ENCODE measurements at regions not wholly inside any gene's neighbourhood (a gene's known extent, or its start where the extent isn't known, plus 50 kb on each side); places are given as distances from the start of the nearest gene placed in this dataset.

DNA sequence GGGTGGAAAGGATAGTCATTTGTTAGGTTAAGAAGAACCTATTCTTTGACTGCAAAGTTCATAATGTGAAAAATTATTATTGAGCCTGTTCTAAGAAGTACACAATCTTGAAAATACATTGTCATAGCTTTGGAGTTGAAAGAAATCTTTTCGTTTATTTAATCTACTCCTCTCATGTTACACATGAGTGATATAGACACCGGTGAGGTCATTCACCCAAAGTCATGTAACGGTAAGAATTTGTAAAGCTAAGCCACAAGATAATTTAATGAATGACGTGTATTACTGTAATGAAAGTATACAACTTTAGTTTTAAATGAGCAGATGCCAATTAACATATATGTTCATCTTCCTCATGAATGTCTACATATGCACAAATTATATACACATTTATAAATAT, 284.1 kb upstream of the PDE4D start:
- H3K27ac Mint-ChIP-seq = no peak overlapping the region
- no peaks in the 10 kb centered on the region for H3K36me3 Mint-ChIP-seq
- H3K9me3 Mint-ChIP-seq = peaks cover 4 to 24% (median 6%) of the 10 kb centered on the region in 5 donors
- no peaks in the 10 kb centered on the region for H3K27me3 ChIP-seq (ENCODE audit: insufficient read depth, low read length, poor library complexity, severe bottlenecking)
- no peak for DNase-seq
- H3K4me1 ChIP-seq (ENCODE audit: insufficient read depth, low read length) = no peaks in the 10 kb centered on the region
- no peak overlapping the region for H3K4me3 Mint-ChIP-seq
- no peak overlapping the region for H3K27ac ChIP-seq (ENCODE audit: low read depth, low read length)
- H3K9me3 ChIP-seq (ENCODE audit: low read length) = no peaks in the 10 kb centered on the region
- H3K4me1 Mint-ChIP-seq = no peaks in the 10 kb centered on the region
- CTCF ChIA-PET = no interaction called here
- no peak overlapping the region for H3K4me3 ChIP-seq (ENCODE audit: low read length)
- H3K27me3 Mint-ChIP-seq = no peaks in the 10 kb centered on the region
- POLR2A ChIA-PET = no interaction called here
- no peaks in the 10 kb centered on the region for H3K36me3 ChIP-seq (ENCODE audit: insufficient read depth, low read length)

- H3K4me1 ChIP-seq (ENCODE audit: insufficient read depth, low read length) = no peaks in the 10 kb centered on the region
- no peaks in the 10 kb centered on the region for H3K4me1 Mint-ChIP-seq
- DNase-seq = no peak
- H3K27ac ChIP-seq (ENCODE audit: low read depth, low read length) = no peak overlapping the region
- H3K36me3 ChIP-seq (ENCODE audit: insufficient read depth, low read length) = no peaks in the 10 kb centered on the region
- H3K9me3 ChIP-seq (ENCODE audit: low read length) = no peaks in the 10 kb centered on the region
- no peaks in the 10 kb centered on the region for H3K36me3 Mint-ChIP-seq
- no peaks in the 10 kb centered on the region for H3K27me3 ChIP-seq (ENCODE audit: insufficient read depth, low read length, poor library complexity, severe bottlenecking)
- no peak overlapping the region for H3K4me3 ChIP-seq (ENCODE audit: low read length)
- H3K27me3 Mint-ChIP-seq = no peaks in the 10 kb centered on the region
- no peak overlapping the region for H3K27ac Mint-ChIP-seq
- ChIA-PET POLR2A (no interaction called here), CTCF (no interaction called here)
- H3K9me3 Mint-ChIP-seq = peaks cover 2 to 36% (median 6%) of the 10 kb centered on the region in 5 donors
- no peak overlapping the region for H3K4me3 Mint-ChIP-seq
Measured at GRCh38 chr5:60173667-60174066, 280.1 kb upstream of the PDE4D start.

DNA sequence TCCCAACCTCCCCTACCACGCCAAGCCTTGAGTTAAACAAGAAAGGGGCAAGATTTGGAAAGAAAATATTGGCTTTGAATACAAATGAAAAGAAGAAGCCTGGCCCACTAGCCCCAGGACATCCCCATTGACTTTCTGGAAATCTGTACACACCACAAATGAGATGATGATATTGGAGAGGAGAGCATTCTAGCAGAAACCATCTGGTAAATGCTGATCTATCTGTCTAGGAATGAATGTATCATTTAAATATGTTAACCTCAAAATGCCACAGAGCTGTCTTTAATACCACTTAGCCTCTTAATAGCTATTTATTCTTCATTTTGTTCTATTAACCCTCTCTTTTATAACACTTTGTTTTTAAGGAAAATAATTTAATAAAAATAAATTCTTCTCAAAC, 270.2 kb upstream of the PDE4D start:
- Histone ChIP-seq H3K4me3 (ENCODE audit: low read length) (no peak overlapping the region), H3K4me1 (ENCODE audit: insufficient read depth, low read length) (no peaks in the 10 kb centered on the region), H3K27ac (ENCODE audit: low read depth, low read length) (no peak overlapping the region), H3K36me3 (ENCODE audit: insufficient read depth, low read length) (no peaks in the 10 kb centered on the region), H3K27me3 (ENCODE audit: insufficient read depth, low read length, poor library complexity, severe bottlenecking) (no peaks in the 10 kb centered on the region), H3K9me3 (ENCODE audit: low read length) (no peaks in the 10 kb centered on the region)
- ChIA-PET POLR2A (no interaction called here), CTCF (no interaction called here)
- no peak for DNase-seq
- Mint-ChIP-seq H3K36me3 (no peaks in the 10 kb centered on the region), H3K4me3 (no peak overlapping the region), H3K27me3 (no peaks in the 10 kb centered on the region), H3K27ac (no peak overlapping the region), H3K4me1 (no peaks in the 10 kb centered on the region), H3K9me3 (peaks cover 4 to 32% (median 12%) of the 10 kb centered on the region in 5 donors)

DNA sequence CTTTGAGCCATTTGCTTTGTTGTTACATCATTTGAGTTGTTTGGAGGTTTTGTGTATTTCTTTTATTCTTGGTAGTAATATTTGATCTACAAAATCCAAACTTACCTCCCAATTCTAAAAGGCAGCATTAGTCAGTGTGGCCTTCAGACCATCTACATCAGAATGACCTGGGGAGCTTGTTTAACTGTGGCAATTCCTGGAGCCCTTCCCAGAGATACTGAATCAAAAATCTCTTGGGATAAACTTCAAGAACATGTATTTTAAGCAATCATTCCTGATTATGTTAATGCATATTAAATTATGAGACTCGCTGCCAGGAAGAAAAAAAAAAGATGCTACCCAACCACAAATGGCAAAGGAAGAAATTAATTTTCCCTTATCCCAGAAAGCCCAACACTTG, 268.9 kb upstream of the PDE4D start:
- DNase-seq = no peak
- Mint-ChIP-seq H3K36me3 (no peaks in the 10 kb centered on the region), H3K27ac (no peak overlapping the region), H3K4me1 (no peaks in the 10 kb centered on the region), H3K9me3 (peaks cover 0 to 28% (median 9%) of the 10 kb centered on the region in 5 donors), H3K4me3 (no peak overlapping the region), H3K27me3 (no peaks in the 10 kb centered on the region)
- Histone ChIP-seq H3K9me3 (ENCODE audit: low read length) (no peaks in the 10 kb centered on the region), H3K36me3 (ENCODE audit: insufficient read depth, low read length) (no peaks in the 10 kb centered on the region), H3K4me3 (ENCODE audit: low read length) (no peak overlapping the region), H3K27me3 (ENCODE audit: insufficient read depth, low read length, poor library complexity, severe bottlenecking) (no peaks in the 10 kb centered on the region), H3K27ac (ENCODE audit: low read depth, low read length) (no peak overlapping the region), H3K4me1 (ENCODE audit: insufficient read depth, low read length) (no peaks in the 10 kb centered on the region)
- CTCF ChIA-PET = no interaction called here
- POLR2A ChIA-PET = no interaction called here

GRCh38 chr5:60161340-60161934, 267.9 kb upstream of the PDE4D start:
- H3K9me3 ChIP-seq (ENCODE audit: low read length) = no peaks in the 10 kb centered on the region
- Mint-ChIP-seq H3K4me1 (no peaks in the 10 kb centered on the region), H3K36me3 (no peaks in the 10 kb centered on the region), H3K4me3 (no peak overlapping the region), H3K27me3 (no peaks in the 10 kb centered on the region), H3K9me3 (peaks cover 0 to 28% (median 4%) of the 10 kb centered on the region in 5 donors), H3K27ac (no peak overlapping the region)
- no peaks in the 10 kb centered on the region for H3K4me1 ChIP-seq (ENCODE audit: insufficient read depth, low read length)
- ChIA-PET POLR2A (no interaction called here), CTCF (no interaction called here)
- no peak for DNase-seq
- no peak overlapping the region for H3K4me3 ChIP-seq (ENCODE audit: low read length)
- H3K27ac ChIP-seq (ENCODE audit: low read depth, low read length) = no peak overlapping the region
- no peaks in the 10 kb centered on the region for H3K36me3 ChIP-seq (ENCODE audit: insufficient read depth, low read length)
- no peaks in the 10 kb centered on the region for H3K27me3 ChIP-seq (ENCODE audit: insufficient read depth, low read length, poor library complexity, severe bottlenecking)

- Histone ChIP-seq H3K9me3 (ENCODE audit: low read length) (no peaks in the 10 kb centered on the region), H3K27me3 (ENCODE audit: insufficient read depth, low read length, poor library complexity, severe bottlenecking) (no peaks in the 10 kb centered on the region), H3K4me1 (ENCODE audit: insufficient read depth, low read length) (no peaks in the 10 kb centered on the region), H3K4me3 (ENCODE audit: low read length) (no peak overlapping the region), H3K36me3 (ENCODE audit: insufficient read depth, low read length) (no peaks in the 10 kb centered on the region), H3K27ac (ENCODE audit: low read depth, low read length) (no peak overlapping the region)
- ChIA-PET CTCF (no interaction called here), POLR2A (no interaction called here)
- Mint-ChIP-seq H3K27ac (no peak overlapping the region), H3K27me3 (no peaks in the 10 kb centered on the region), H3K4me3 (peak overlapping the region in 1 of 7 donors; percentile 34), H3K36me3 (no peaks in the 10 kb centered on the region), H3K4me1 (no peaks in the 10 kb centered on the region), H3K9me3 (peaks cover 0 to 27% (median 7%) of the 10 kb centered on the region in 5 donors)
- DNase-seq = no peak
Measured at GRCh38 chr5:60149081-60149480, 255.6 kb upstream of the PDE4D start.

GRCh38 chr5:60148366-60148765, 254.8 kb upstream of the PDE4D start:
- H3K36me3 ChIP-seq (ENCODE audit: insufficient read depth, low read length) = no peaks in the 10 kb centered on the region
- Mint-ChIP-seq H3K36me3 (no peaks in the 10 kb centered on the region), H3K4me3 (no peak overlapping the region), H3K27ac (no peak overlapping the region), H3K9me3 (peaks cover 0 to 27% (median 7%) of the 10 kb centered on the region in 5 donors), H3K27me3 (no peaks in the 10 kb centered on the region), H3K4me1 (no peaks in the 10 kb centered on the region)
- no peaks in the 10 kb centered on the region for H3K27me3 ChIP-seq (ENCODE audit: insufficient read depth, low read length, poor library complexity, severe bottlenecking)
- DNase-seq = no peak
- POLR2A ChIA-PET = no interaction called here
- no peaks in the 10 kb centered on the region for H3K9me3 ChIP-seq (ENCODE audit: low read length)
- CTCF ChIA-PET = no interaction called here
- no peak overlapping the region for H3K4me3 ChIP-seq (ENCODE audit: low read length)
- H3K27ac ChIP-seq (ENCODE audit: low read depth, low read length) = no peak overlapping the region
- no peaks in the 10 kb centered on the region for H3K4me1 ChIP-seq (ENCODE audit: insufficient read depth, low read length)

DNA sequence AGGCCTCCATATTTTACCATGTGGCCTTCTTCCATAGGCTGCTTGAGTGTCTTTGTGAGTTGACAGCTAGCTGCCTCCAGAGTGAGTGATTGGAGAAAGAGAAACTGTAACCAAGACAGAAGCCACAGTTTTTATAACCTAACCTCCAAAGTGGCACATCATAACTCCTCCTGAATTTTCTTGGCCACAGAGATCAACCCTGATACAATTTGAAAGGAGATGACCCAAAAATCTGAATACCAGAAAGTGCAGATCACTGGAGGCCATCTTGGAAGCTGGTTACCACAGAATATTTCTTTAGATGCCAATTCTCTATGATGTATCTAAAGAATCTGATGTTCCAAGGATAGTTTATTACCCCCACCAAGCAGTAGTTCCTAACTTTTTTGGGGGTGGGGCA, 254.3 kb upstream of the PDE4D start:
- DNase-seq = no peak
- H3K4me1 Mint-ChIP-seq = no peaks in the 10 kb centered on the region
- no peak overlapping the region for H3K27ac Mint-ChIP-seq
- no peaks in the 10 kb centered on the region for H3K9me3 ChIP-seq (ENCODE audit: low read length)
- H3K4me1 ChIP-seq (ENCODE audit: insufficient read depth, low read length) = no peaks in the 10 kb centered on the region
- peaks cover 0 to 23% (median 7%) of the 10 kb centered on the region in 5 donors for H3K9me3 Mint-ChIP-seq
- ChIA-PET POLR2A (no interaction called here), CTCF (no interaction called here)
- H3K27me3 Mint-ChIP-seq = no peaks in the 10 kb centered on the region
- no peak overlapping the region for H3K27ac ChIP-seq (ENCODE audit: low read depth, low read length)
- no peaks in the 10 kb centered on the region for H3K27me3 ChIP-seq (ENCODE audit: insufficient read depth, low read length, poor library complexity, severe bottlenecking)
- H3K36me3 ChIP-seq (ENCODE audit: insufficient read depth, low read length) = no peaks in the 10 kb centered on the region
- no peak overlapping the region for H3K4me3 ChIP-seq (ENCODE audit: low read length)
- no peaks in the 10 kb centered on the region for H3K36me3 Mint-ChIP-seq
- H3K4me3 Mint-ChIP-seq = no peak overlapping the region
